WTC11 (cell line): ENCODE measurements at regions not wholly inside any gene's neighbourhood (a gene's known extent, or its start where the extent isn't known, plus 50 kb on each side); places are given as distances from the start of the nearest gene placed in this dataset.

Source experiments
- ATAC-seq: fragments of 200-7000 bp; cut with Tn5 transposase; 2 replicates; pipeline ENCODE4 v1.10.0; 2021; ENCODE audit warnings: mild to moderate bottlenecking, moderate library complexity
- CTCF ChIA-PET: fragments of 300-600 bp; sonication (Branson Sonifier 250); formaldehyde crosslinking; loops from one replicate; lab custom pipeline; 2021; ENCODE audit warnings: antibody characterized with exemption; lab: Charles Lee
- POLR2A ChIA-PET: fragments of 350-600 bp; sonication (Branson Sonifier 250); formaldehyde crosslinking; loops from one replicate; lab custom pipeline; 2021; ENCODE audit warnings: antibody characterized with exemption; lab: Charles Lee
- DNase-seq: peaks from one replicate; pipeline ENCODE4 v3.0.0; 2021; ENCODE audit warnings: low spot score
- H3K27ac Mint-ChIP-seq: 2 replicates; pipeline ENCODE4 v1.8.0; 2021; ENCODE audit warnings: mixed read lengths
- H3K27me3 Mint-ChIP-seq: 2 replicates; pipeline ENCODE4 v1.8.0; 2021; ENCODE audit warnings: low read depth, mild to moderate bottlenecking, moderate library complexity, mixed read lengths
- H3K36me3 Mint-ChIP-seq: 2 replicates; pipeline ENCODE4 v1.8.0; 2021; ENCODE audit warnings: mixed read lengths
- H3K4me1 Mint-ChIP-seq: 2 replicates; pipeline ENCODE4 v1.8.0; 2022; ENCODE audit warnings: mixed read lengths
- H3K4me3 Mint-ChIP-seq: 2 replicates; pipeline ENCODE4 v1.8.0; 2021; ENCODE audit warnings: mild to moderate bottlenecking, moderate library complexity, mixed read lengths
- H3K9me3 Mint-ChIP-seq: 2 replicates; pipeline ENCODE4 v1.8.0; 2021; ENCODE audit warnings: mixed read lengths
- ATF2 ChIP-seq: sonication (generic); formaldehyde crosslinking; IDR thresholded peaks from 2 replicates; pipeline ENCODE4 v1.8.1; 2022; ENCODE audit warnings: low read depth, missing genetic modification reagents, borderline replicate concordance
- ATF6 ChIP-seq: sonication (generic); formaldehyde crosslinking; IDR thresholded peaks from 2 replicates; pipeline ENCODE4 v1.8.1; 2023; ENCODE audit warnings: mild to moderate bottlenecking, missing genetic modification reagents
- ESRRA ChIP-seq: sonication (generic); formaldehyde crosslinking; IDR thresholded peaks from 2 replicates; pipeline ENCODE4 v1.8.1; 2022; ENCODE audit warnings: mild to moderate bottlenecking, missing genetic modification reagents, borderline replicate concordance
- GRHL2 ChIP-seq: fragments of 250-450 bp; sonication (Bioruptor Pico); IDR thresholded peaks from 2 replicates; pipeline ENCODE4 v1.8.0; 2022; ENCODE audit warnings: mild to moderate bottlenecking, moderate library complexity; ENCODE audit not compliant: insufficient replicate concordance, severe bottlenecking
- JAZF1 ChIP-seq: fragments of 250-450 bp; sonication (Bioruptor Pico); IDR thresholded peaks from 2 replicates; pipeline ENCODE4 v1.9.0; 2021; ENCODE audit warnings: moderate library complexity, mild to moderate bottlenecking, inconsistent platforms
- MAX ChIP-seq: sonication (generic); formaldehyde crosslinking; IDR thresholded peaks from 2 replicates; pipeline ENCODE4 v1.8.0; 2022; ENCODE audit warnings: mild to moderate bottlenecking, missing genetic modification reagents
- NFE2L1 ChIP-seq: sonication (generic); formaldehyde crosslinking; IDR thresholded peaks from 2 replicates; pipeline ENCODE4 v1.8.1; 2023; ENCODE audit warnings: missing genetic modification reagents
- NR1H2 ChIP-seq: sonication (generic); formaldehyde crosslinking; IDR thresholded peaks from 2 replicates; pipeline ENCODE4 v1.9.0; 2021; ENCODE audit warnings: mild to moderate bottlenecking, moderate library complexity, missing genetic modification reagents
- PRRX2 ChIP-seq: fragments of 250-450 bp; sonication (Bioruptor Pico); IDR thresholded peaks from 2 replicates; pipeline ENCODE4 v1.8.0; 2021; ENCODE audit warnings: mild to moderate bottlenecking
- RORB ChIP-seq: fragments of 250-450 bp; sonication (Bioruptor Pico); IDR thresholded peaks from 2 replicates; pipeline ENCODE4 v1.9.0; 2021; ENCODE audit warnings: mild to moderate bottlenecking
- SMAD4 ChIP-seq: sonication (generic); formaldehyde crosslinking; IDR thresholded peaks from 2 replicates; pipeline ENCODE4 v1.8.0; 2022; ENCODE audit warnings: mild to moderate bottlenecking, missing genetic modification reagents
- SOX15 ChIP-seq: fragments of 250-450 bp; sonication (Bioruptor Pico); IDR thresholded peaks from 2 replicates; pipeline ENCODE4 v1.9.0; 2021; ENCODE audit warnings: mild to moderate bottlenecking
- USF1 ChIP-seq: sonication (generic); formaldehyde crosslinking; IDR thresholded peaks from 2 replicates; pipeline ENCODE4 v1.8.0; 2022; ENCODE audit warnings: mild to moderate bottlenecking, missing genetic modification reagents
- ZNF232 ChIP-seq: sonication (generic); formaldehyde crosslinking; IDR thresholded peaks from 2 replicates; pipeline ENCODE4 v1.8.0; 2022; ENCODE audit warnings: mild to moderate bottlenecking, missing genetic modification reagents
- ZNF263 ChIP-seq: sonication (generic); formaldehyde crosslinking; IDR thresholded peaks from 2 replicates; pipeline ENCODE4 v1.8.1; 2022; ENCODE audit warnings: low read depth, mild to moderate bottlenecking, moderate library complexity, missing genetic modification reagents
- ZNF281 ChIP-seq: sonication (generic); formaldehyde crosslinking; IDR thresholded peaks from 2 replicates; pipeline ENCODE4 v1.8.0; 2023; ENCODE audit warnings: mild to moderate bottlenecking, missing genetic modification reagents
- ZNF396 ChIP-seq: fragments of 250-450 bp; sonication (Bioruptor Pico); IDR thresholded peaks from 2 replicates; pipeline ENCODE4 v1.8.0; 2021; ENCODE audit warnings: mild to moderate bottlenecking, moderate library complexity, borderline replicate concordance
- ZNF532 ChIP-seq: fragments of 250-450 bp; sonication (Bioruptor Pico); IDR thresholded peaks from 2 replicates; pipeline ENCODE4 v1.9.0; 2021; ENCODE audit warnings: mild to moderate bottlenecking, borderline replicate concordance

- TF ChIP-seq MAX (CRISPR knock-in tag): no peak
- POLR2A ChIA-PET: no interaction called here
Observed at GRCh38 chr1:29658688-29659087, 422.4 kb downstream of the PTPRU start.

GRCh38 chr1:29657816-29658215 is 421.5 kb downstream of the PTPRU start:
- Mint-ChIP-seq H3K4me1 (peaks cover 5% of the 10 kb centered on the region), H3K4me3 (no peak overlapping the region), H3K9me3 (peaks cover 30% of the 10 kb centered on the region), H3K27me3 (no peaks in the 10 kb centered on the region; the same call in none of the 2 replicates), H3K36me3 (no peaks in the 10 kb centered on the region), H3K27ac (no peak overlapping the region)
- ATAC-seq (no peak), DNase-seq (no peak)
- TF ChIP-seq ZNF532 (CRISPR knock-in tag) (no peak), JAZF1 (CRISPR knock-in tag) (no peak), NR1H2 (CRISPR knock-in tag) (no peak), ZNF281 (CRISPR knock-in tag) (no peak), NFE2L1 (CRISPR knock-in tag) (no peak), RORB (CRISPR knock-in tag) (no peak), SMAD4 (CRISPR knock-in tag) (no peak), ATF2 (CRISPR knock-in tag) (no peak), ZNF396 (no peak), USF1 (no peak), ZNF263 (CRISPR knock-in tag) (no peak), ESRRA (no peak), PRRX2 (CRISPR knock-in tag) (no peak), ATF6 (no peak), SOX15 (CRISPR knock-in tag) (no peak), ZNF232 (CRISPR knock-in tag) (no peak), GRHL2 (CRISPR knock-in tag) (no peak)
- CTCF ChIA-PET: no interaction called here
- POLR2A ChIA-PET: no interaction called here

More at GRCh38 chr1:29658688-29659087, 422.4 kb downstream of the PTPRU start:
- Mint-ChIP-seq H3K27ac (no peak overlapping the region), H3K4me3 (no peak overlapping the region), H3K4me1 (peaks cover 5% of the 10 kb centered on the region), H3K9me3 (peaks cover 35% of the 10 kb centered on the region), H3K27me3 (no peaks in the 10 kb centered on the region; the same call in none of the 2 replicates), H3K36me3 (no peaks in the 10 kb centered on the region)
- ATAC-seq (no peak), DNase-seq (no peak)
- CTCF ChIA-PET: no interaction called here
